Neural cell (in vitro differentiated cells): ENCODE measurements at regions not wholly inside any gene's neighbourhood (a gene's known extent, or its start where the extent isn't known, plus 50 kb on each side); places are given as distances from the start of the nearest gene placed in this dataset.
"Not testable (repeated sequence)": the region's sequence is repeated elsewhere in the genome, so short reads cannot be mapped to it uniquely, and the experiment has no call there.

Experiments used
- H2AFZ ChIP-seq: fragments of 200-600, 300-800 bp; sonication (generic), shearing (Covaris generic); 2 replicates; pipeline ENCODE4 v1.6.0; 2014; ENCODE audit warnings: low read depth, mild to moderate bottlenecking, antibody characterized with exemption, low read length, moderate library complexity
- H3F3A ChIP-seq: fragments of 200-600 bp; shearing (Covaris generic); 2 replicates; pipeline ENCODE4 v1.6.1; 2016; ENCODE audit warnings: mild to moderate bottlenecking, moderate library complexity, mixed read lengths, antibody characterized with exemption, low read length; ENCODE audit not compliant: insufficient read depth, poor library complexity, severe bottlenecking
- H3K27ac ChIP-seq: fragments of 200-600, 300-800 bp; sonication (generic), shearing (Covaris generic); 2 replicates; pipeline ENCODE4 v1.5.1; 2014; ENCODE audit warnings: mild to moderate bottlenecking, low read length, moderate library complexity
- H3K27me3 ChIP-seq: fragments of 300-800, 200-600 bp; sonication (generic), shearing (Covaris generic); 2 replicates; pipeline ENCODE4 v1.6.0; 2014; ENCODE audit warnings: mild to moderate bottlenecking, low read depth, low read length, moderate library complexity; ENCODE audit not compliant: insufficient read depth
- H3K36me3 ChIP-seq: fragments of 300-800, 200-600 bp; sonication (generic), shearing (Covaris generic); 2 replicates; pipeline ENCODE4 v1.5.1; 2014; ENCODE audit warnings: mild to moderate bottlenecking, antibody characterized with exemption, low read length, moderate library complexity; ENCODE audit not compliant: insufficient read depth
- H3K4me2 ChIP-seq: fragments of 300-800, 200-600 bp; sonication (generic), shearing (Covaris generic); 2 replicates; pipeline ENCODE4 v1.6.0; 2014; ENCODE audit warnings: mild to moderate bottlenecking, low read length
- H3K4me3 ChIP-seq: fragments of 300-800, 200-600 bp; sonication (generic), shearing (Covaris generic); 2 replicates; pipeline ENCODE4 v1.5.1; 2014; ENCODE audit warnings: mild to moderate bottlenecking, low read length, moderate library complexity
- H3K79me2 ChIP-seq: fragments of 200-600 bp; shearing (Covaris generic); replicated peaks from 2 replicates; pipeline ENCODE4 v1.6.0; 2014; ENCODE audit warnings: mild to moderate bottlenecking, low read length, moderate library complexity; ENCODE audit not compliant: insufficient read depth
- H3K9ac ChIP-seq: fragments of 300-800, 200-600 bp; sonication (generic), shearing (Covaris generic); 2 replicates; pipeline ENCODE4 v1.6.1; 2016; ENCODE audit warnings: mild to moderate bottlenecking, low read length, mixed read lengths
- H3K9me2 ChIP-seq: fragments of 200-600 bp; shearing (Covaris generic); 2 replicates; pipeline ENCODE4 v1.6.1; 2016; ENCODE audit warnings: mild to moderate bottlenecking, low read length, mixed read lengths; ENCODE audit not compliant: insufficient read depth
- H3K9me3 ChIP-seq: fragments of 200-600, 300-800 bp; sonication (generic), shearing (Covaris generic); 2 replicates; pipeline ENCODE4 v1.6.1; 2016; ENCODE audit warnings: mild to moderate bottlenecking, mixed run types, low read length, moderate library complexity, mixed read lengths
- H4K20me1 ChIP-seq: fragments of 200-600 bp; shearing (Covaris generic); 2 replicates; pipeline ENCODE4 v1.6.1; 2016; ENCODE audit warnings: mild to moderate bottlenecking, mixed run types; ENCODE audit not compliant: insufficient read depth
- CTCF ChIP-seq: fragments of 450-650 bp; IDR thresholded peaks from 2 replicates; pipeline ENCODE4 v1.5.1; 2014; ENCODE audit warnings: antibody characterized with exemption, mild to moderate bottlenecking, moderate library complexity; ENCODE audit not compliant: poor library complexity, severe bottlenecking
- EP300 ChIP-seq: fragments of 450-650 bp; conservative IDR thresholded peaks from 2 replicates; pipeline ENCODE4 v1.6.1; 2014; ENCODE audit warnings: antibody characterized with exemption, mild to moderate bottlenecking, moderate library complexity; ENCODE audit not compliant: poor library complexity, severe bottlenecking
- EZH2 ChIP-seq: fragments of 200-600, 300-800 bp; shearing (Covaris generic), sonication (generic); IDR thresholded peaks from 2 replicates; pipeline ENCODE4 v1.6.1; 2014; ENCODE audit warnings: antibody characterized with exemption, low read length, borderline replicate concordance, mild to moderate bottlenecking; ENCODE audit not compliant: insufficient read depth, poor library complexity, severe bottlenecking
- MXI1 ChIP-seq: fragments of 450-650 bp; conservative IDR thresholded peaks from 2 replicates; pipeline ENCODE4 v1.6.1; 2014; ENCODE audit warnings: antibody characterized with exemption, mild to moderate bottlenecking; ENCODE audit not compliant: poor library complexity, severe bottlenecking
- POLR2AphosphoS5 ChIP-seq: IDR thresholded peaks from 2 replicates; pipeline ENCODE4 v1.6.1; 2012
- RAD21 ChIP-seq: fragments of 450-650 bp; conservative IDR thresholded peaks from 2 replicates; pipeline ENCODE4 v1.6.1; 2014; ENCODE audit warnings: antibody characterized with exemption, mild to moderate bottlenecking, moderate library complexity
- SMC3 ChIP-seq: fragments of 450-650 bp; conservative IDR thresholded peaks from 2 replicates; pipeline ENCODE4 v1.6.1; 2014; ENCODE audit warnings: antibody characterized with exemption, mild to moderate bottlenecking, moderate library complexity; ENCODE audit not compliant: poor library complexity
- TAF1 ChIP-seq: IDR thresholded peaks from 2 replicates; pipeline ENCODE4 v1.6.1; 2012; ENCODE audit warnings: low read depth
- TF ChIP-seq, protein P1 (sequence below): IDR thresholded peaks from 2 replicates; pipeline ENCODE4 v1.6.1; 2012; ENCODE audit warnings: borderline replicate concordance

DNA sequence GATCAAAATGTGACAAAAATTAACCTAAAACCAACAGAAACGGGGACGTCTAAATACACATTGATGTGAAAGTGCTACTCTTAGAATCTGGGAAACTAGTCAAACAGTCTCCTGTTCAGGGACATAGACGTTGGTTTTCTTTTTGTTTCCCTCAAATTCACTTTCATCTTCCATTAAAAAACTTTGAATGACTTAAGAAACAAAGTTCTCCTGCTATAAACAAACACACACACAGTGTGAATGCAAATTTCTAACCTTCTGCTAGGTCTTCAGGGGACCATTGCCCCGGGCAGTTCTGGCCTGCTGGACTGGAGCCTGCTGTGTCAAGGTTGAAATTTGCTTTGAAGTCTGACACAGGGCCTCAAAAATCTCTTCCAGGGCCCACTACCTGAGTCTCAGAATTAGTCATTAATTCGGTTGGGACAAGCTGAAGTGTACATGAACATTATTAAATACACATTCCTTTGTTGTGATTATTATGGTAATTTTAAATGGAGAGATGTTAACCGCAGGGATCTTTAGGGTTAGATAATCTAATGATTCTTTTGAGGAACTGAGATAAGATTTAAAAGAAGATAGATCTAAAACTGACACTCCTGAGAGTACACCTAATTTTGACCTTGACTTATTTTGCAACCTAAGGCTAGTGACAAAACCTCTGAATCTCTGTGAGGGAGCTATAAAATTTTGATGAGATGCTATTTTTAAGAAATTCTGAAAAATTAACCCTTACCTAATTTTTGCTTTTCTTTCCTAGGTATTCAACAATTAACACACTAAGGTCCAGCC is 1260.4 kb downstream of the ROBO1 start:
- Histone ChIP-seq H3K4me2 (no peak overlapping the region), H4K20me1 (no peaks in the 10 kb centered on the region), H3K36me3 (no peaks in the 10 kb centered on the region), H3F3A (no peaks in the 10 kb centered on the region), H3K27me3 (no peaks in the 10 kb centered on the region), H3K4me3 (no peak overlapping the region), H3K9me3 (no peaks in the 10 kb centered on the region), H3K27ac (no peak overlapping the region), H3K79me2 (no peaks in the 10 kb centered on the region), H2AFZ (no peak overlapping the region), H3K9me2 (no peaks in the 10 kb centered on the region), H3K9ac (no peak overlapping the region)
- TF ChIP-seq SMC3 (no peak), TAF1 (no peak), POLR2AphosphoS5 (no peak), RAD21 (no peak), MXI1 (no peak), EZH2 (no peak), EP300 (no peak), CTCF (no peak)
- TF ChIP-seq, protein P1, sequence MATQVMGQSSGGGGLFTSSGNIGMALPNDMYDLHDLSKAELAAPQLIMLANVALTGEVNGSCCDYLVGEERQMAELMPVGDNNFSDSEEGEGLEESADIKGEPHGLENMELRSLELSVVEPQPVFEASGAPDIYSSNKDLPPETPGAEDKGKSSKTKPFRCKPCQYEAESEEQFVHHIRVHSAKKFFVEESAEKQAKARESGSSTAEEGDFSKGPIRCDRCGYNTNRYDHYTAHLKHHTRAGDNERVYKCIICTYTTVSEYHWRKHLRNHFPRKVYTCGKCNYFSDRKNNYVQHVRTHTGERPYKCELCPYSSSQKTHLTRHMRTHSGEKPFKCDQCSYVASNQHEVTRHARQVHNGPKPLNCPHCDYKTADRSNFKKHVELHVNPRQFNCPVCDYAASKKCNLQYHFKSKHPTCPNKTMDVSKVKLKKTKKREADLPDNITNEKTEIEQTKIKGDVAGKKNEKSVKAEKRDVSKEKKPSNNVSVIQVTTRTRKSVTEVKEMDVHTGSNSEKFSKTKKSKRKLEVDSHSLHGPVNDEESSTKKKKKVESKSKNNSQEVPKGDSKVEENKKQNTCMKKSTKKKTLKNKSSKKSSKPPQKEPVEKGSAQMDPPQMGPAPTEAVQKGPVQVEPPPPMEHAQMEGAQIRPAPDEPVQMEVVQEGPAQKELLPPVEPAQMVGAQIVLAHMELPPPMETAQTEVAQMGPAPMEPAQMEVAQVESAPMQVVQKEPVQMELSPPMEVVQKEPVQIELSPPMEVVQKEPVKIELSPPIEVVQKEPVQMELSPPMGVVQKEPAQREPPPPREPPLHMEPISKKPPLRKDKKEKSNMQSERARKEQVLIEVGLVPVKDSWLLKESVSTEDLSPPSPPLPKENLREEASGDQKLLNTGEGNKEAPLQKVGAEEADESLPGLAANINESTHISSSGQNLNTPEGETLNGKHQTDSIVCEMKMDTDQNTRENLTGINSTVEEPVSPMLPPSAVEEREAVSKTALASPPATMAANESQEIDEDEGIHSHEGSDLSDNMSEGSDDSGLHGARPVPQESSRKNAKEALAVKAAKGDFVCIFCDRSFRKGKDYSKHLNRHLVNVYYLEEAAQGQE: no peak

- H3K79me2 ChIP-seq: no peaks in the 10 kb centered on the region
- no peaks in the 10 kb centered on the region for H3K9me3 ChIP-seq
- no peak overlapping the region for H3K4me3 ChIP-seq
- no peaks in the 10 kb centered on the region for H3K36me3 ChIP-seq
- no peaks in the 10 kb centered on the region for H3K9me2 ChIP-seq
- H3F3A ChIP-seq: no peaks in the 10 kb centered on the region
- TF ChIP-seq TAF1 (no peak), MXI1 (no peak), SMC3 (no peak), RAD21 (no peak), CTCF (no peak), EP300 (no peak), POLR2AphosphoS5 (no peak), EZH2 (no peak)
- TF ChIP-seq, protein P1: no peak
- no peak overlapping the region for H3K27ac ChIP-seq
- no peak overlapping the region for H3K4me2 ChIP-seq
- no peaks in the 10 kb centered on the region for H3K27me3 ChIP-seq
- H3K9ac ChIP-seq: no peak overlapping the region
- no peak overlapping the region for H2AFZ ChIP-seq
- no peaks in the 10 kb centered on the region for H4K20me1 ChIP-seq
Measured at GRCh38 chr3:78511840-78512239, 1256.0 kb downstream of the ROBO1 start.

DNA sequence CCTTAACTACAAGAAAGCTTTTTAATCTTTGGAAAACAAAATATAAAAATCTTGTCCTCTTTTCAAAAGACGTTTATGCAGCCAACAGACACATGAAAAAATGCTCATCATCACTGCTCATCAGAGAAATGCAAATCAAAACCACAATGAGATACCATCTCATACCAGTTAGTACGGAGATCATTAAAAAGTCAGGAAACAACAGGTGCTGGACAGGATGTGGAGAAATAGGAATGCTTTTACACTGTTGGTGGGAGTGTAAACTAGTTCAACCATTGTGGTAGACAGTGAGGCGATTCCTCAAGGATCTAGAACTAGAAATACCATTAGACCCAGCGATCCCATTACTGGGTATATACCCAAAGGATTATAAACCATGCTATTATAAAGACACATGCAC is 1255.0 kb downstream of the ROBO1 start:
- H3K27ac ChIP-seq, H3K79me2 ChIP-seq, H3F3A ChIP-seq, H3K4me2 ChIP-seq, H3K9me2 ChIP-seq, H3K9me3 ChIP-seq, H3K4me3 ChIP-seq, H3K27me3 ChIP-seq, H3K9ac ChIP-seq, H4K20me1 ChIP-seq, H2AFZ ChIP-seq, H3K36me3 ChIP-seq: not testable (repeated sequence)
